Large intestine (tissue), 3 donors: ENCODE measurements at regions not wholly inside any gene's neighbourhood (a gene's known extent, or its start where the extent isn't known, plus 50 kb on each side); places are given as distances from the start of the nearest gene placed in this dataset.
"Not testable (repeated sequence)": the region's sequence is repeated elsewhere in the genome, so short reads cannot be mapped to it uniquely, and the experiment has no call there.

Experiments used
- DNase-seq, 2 donors: peaks; one replicate each; pipeline versions ENCODE4 v3.0.0 to v3.0.0-alpha.2; 2013
- H3K27ac ChIP-seq: one replicate; pipeline ENCODE4 v1.5.1; 2013; ENCODE audit warnings: low read length
- H3K27me3 ChIP-seq: 2 replicates; pipeline ENCODE4 v1.6.1; 2013; ENCODE audit warnings: low read length; ENCODE audit not compliant: control insufficient read depth, insufficient read depth
- H3K36me3 ChIP-seq: 2 replicates; pipeline ENCODE4 v1.6.1; 2013; ENCODE audit warnings: low read length; ENCODE audit not compliant: control insufficient read depth, insufficient read depth
- H3K4me1 ChIP-seq: one replicate; pipeline ENCODE4 v1.6.1; 2013; ENCODE audit warnings: low read length; ENCODE audit not compliant: control insufficient read depth, insufficient read depth
- H3K4me3 ChIP-seq: one replicate; pipeline ENCODE4 v1.5.1; 2013; ENCODE audit warnings: low read length
- H3K9me3 ChIP-seq: one replicate; pipeline ENCODE4 v1.6.1; 2013; ENCODE audit warnings: mild to moderate bottlenecking, low read depth, low read length, moderate library complexity; ENCODE audit not compliant: control insufficient read depth
- WGBS: methylation state at CpG from one replicate; pipeline ENCODE4 v1.1.5; 2013; ENCODE audit warnings: low lambda C conversion rate; ENCODE audit not compliant: insufficient coverage; 5-methylcytosine and 5-hydroxymethylcytosine counted together

- Histone ChIP-seq H3K27me3 (no peaks in the 10 kb centered on the region), H3K27ac (no peak overlapping the region), H3K9me3 (no peaks in the 10 kb centered on the region), H3K4me1 (no peaks in the 10 kb centered on the region), H3K4me3 (no peak overlapping the region), H3K36me3 (no peaks in the 10 kb centered on the region)
- no CpG with 5 or more reads among the region's 2 CpGs for WGBS
- DNase-seq: no peak
Observed at GRCh38 chrX:138240266-138240665, 471.3 kb downstream of the FGF13 start.

DNA sequence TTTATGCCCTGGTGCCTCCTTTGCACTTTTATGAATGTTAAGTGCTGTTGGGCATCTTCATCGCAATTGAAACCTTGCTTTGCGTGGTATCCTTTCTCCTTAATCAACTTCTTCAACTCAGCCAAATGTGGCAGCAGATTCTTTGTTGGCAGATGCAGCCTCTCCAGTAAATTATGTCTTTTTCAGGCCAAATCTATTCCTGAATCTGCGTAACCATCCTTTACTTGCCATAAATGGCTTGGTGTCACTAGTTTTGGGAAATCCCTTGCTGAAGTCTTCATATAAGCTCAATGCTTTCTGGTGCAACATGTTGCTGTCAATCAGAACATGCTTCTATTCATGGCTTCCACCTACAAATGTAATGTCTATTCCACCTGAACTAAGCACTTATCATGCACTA lies 457.5 kb downstream of the FGF13 start:
- no peaks in the 10 kb centered on the region for H3K9me3 ChIP-seq
- no peaks in the 10 kb centered on the region for H3K27me3 ChIP-seq
- H3K27ac ChIP-seq: no peak overlapping the region
- no peak for DNase-seq
- no peaks in the 10 kb centered on the region for H3K4me1 ChIP-seq
- no CpG with 5 or more reads among the region's 3 CpGs for WGBS
- no peak overlapping the region for H3K4me3 ChIP-seq
- H3K36me3 ChIP-seq: no peaks in the 10 kb centered on the region

DNA sequence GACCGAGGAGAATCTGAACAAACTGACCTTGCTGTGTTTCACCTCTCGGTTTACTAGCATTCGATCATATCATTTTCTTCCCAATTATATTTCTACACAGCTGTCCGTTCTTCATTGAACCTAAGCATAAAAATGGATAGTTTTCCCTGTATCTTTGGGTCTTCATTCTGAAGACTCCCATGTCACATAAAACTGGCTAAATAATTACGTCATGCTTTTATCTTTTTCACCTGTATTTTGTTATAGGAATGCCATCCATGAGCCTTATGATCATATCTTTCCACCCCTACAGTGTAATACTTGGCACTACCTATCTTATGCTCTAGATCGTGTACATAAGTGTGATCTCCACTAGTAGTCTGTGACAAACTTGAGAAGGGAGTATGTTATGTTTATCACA lies 456.1 kb downstream of the FGF13 start:
- WGBS: no CpG with 5 or more reads among the region's 6 CpGs
- DNase-seq: no peak

DNA sequence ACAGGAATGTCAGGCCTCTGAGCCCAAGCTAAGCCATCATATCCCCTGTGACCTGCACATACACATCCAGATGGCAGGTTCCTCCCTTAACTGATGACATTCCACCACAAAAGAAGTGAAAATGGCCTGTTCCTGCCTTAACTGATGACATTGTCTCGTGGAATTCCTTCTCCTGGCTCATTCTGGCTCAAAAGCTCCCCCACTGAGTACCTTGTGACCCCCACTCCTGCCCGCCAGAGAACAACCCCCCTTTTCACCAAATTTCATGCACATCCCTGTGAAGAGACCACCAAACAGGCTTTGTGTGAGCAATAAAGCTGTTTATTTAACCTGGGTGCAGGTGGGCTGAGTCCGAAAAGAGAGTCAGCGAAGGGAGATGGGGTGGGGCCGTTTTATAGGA lies 447.4 kb downstream of the FGF13 start:
- not testable (repeated sequence) for H3K27me3 ChIP-seq, H3K27ac ChIP-seq, H3K4me3 ChIP-seq, H3K9me3 ChIP-seq, H3K36me3 ChIP-seq, DNase-seq, H3K4me1 ChIP-seq
- no CpG with 5 or more reads among the region's 5 CpGs for WGBS

More for the DNA sequence above, 456.1 kb downstream of the FGF13 start:
- Histone ChIP-seq H3K9me3 (no peaks in the 10 kb centered on the region), H3K4me1 (no peaks in the 10 kb centered on the region), H3K4me3 (no peak overlapping the region), H3K27me3 (no peaks in the 10 kb centered on the region), H3K36me3 (no peaks in the 10 kb centered on the region), H3K27ac (no peak overlapping the region)

- no CpG with 5 or more reads among the region's 1 CpG for WGBS
- Histone ChIP-seq H3K4me3 (no peak overlapping the region), H3K9me3 (no peaks in the 10 kb centered on the region), H3K27ac (no peak overlapping the region), H3K36me3 (no peaks in the 10 kb centered on the region), H3K27me3 (no peaks in the 10 kb centered on the region), H3K4me1 (no peaks in the 10 kb centered on the region)
- no peak for DNase-seq
Observed at GRCh38 chrX:138270931-138271330, 440.6 kb downstream of the FGF13 start.

DNA sequence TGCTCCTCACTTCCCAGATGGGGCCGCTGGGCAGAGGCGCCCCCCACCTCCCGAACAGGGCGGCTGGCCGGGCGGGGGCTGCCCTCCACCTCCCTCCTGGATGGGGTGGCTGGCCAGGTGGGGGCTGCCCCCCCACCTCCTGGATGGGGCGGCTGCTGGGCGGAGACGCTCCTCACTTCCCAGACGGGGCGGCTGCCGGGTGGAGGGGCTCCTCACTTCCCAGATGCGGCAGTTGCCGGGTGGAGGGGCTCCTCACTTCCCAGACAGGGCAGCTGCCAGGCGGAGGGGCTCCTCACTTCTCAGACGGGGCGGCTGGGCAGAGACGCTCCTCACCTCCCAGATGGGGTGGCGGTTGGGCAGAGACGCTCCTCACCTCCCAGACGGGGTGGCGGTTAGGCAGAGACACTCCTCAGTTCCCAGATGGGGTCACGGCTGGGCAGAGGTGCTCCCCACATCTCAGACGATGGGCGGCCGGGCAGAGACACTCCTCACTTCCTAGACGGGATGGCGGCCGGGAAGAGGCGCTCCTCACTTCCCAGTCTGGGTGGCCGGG lies 428.8 kb downstream of the FGF13 start:
- H3K9me3 ChIP-seq, H3K4me1 ChIP-seq, DNase-seq, H3K27ac ChIP-seq, H3K4me3 ChIP-seq, H3K27me3 ChIP-seq, H3K36me3 ChIP-seq: not testable (repeated sequence)
- WGBS: no CpG with 5 or more reads among the region's 31 CpGs

DNA sequence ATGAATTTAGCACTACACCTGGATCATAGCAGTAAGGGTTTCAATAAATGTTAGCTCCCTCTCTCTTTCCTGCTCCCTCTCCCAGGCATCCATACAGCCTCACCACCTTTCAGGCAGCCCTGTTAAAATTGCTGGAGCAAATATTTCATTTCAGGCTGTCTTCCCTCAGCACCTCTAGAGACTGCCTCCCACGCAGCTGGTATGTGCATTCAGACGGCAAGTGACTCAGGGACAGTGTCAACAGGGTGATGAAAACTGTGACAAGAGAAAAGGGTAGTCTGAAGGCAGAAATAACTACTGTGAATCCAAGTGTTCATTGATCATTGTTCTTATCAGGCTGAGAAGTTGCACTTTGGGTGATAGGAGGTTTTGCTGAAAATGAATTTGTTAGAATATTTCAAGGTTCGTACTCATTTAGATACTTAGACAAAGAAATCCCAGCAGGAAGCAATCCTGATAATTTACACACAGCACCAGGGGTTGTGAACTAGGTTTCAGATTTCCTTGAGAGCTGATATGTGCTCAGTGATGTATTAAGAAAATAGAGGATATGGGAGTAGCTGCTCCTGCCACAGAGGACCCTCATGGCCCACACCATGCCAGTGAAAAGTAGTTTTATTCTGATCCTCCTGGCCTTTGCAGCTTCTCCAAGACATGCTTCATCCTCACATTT lies 424.2 kb downstream of the FGF13 start:
- Histone ChIP-seq H3K4me3 (no peak overlapping the region), H3K27ac (no peak overlapping the region), H3K4me1 (no peaks in the 10 kb centered on the region), H3K9me3 (peaks cover 9% of the 10 kb centered on the region), H3K27me3 (no peaks in the 10 kb centered on the region), H3K36me3 (no peaks in the 10 kb centered on the region)
- no peak for DNase-seq
- WGBS: no CpG with 5 or more reads among the region's 3 CpGs

DNA sequence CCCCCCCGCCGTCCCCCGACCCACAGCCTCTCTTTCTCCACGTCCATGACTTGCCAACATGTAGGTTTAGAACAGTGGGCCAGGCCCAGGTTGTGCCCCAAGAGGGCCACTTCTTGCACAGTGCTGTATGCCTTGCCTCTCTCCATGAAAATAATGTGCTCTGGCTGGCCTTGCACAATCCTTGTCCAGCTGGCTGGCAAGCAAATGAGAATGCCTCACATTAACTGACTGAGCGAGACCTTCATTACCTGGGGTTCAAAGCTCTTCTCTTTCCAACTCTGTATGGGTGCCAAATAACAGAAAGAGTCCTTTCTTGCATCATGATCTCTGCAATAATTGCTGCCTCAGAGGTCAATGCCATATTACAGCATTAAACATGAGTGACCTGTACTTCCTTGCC lies 416.6 kb downstream of the FGF13 start:
- Histone ChIP-seq H3K27ac (no peak overlapping the region), H3K4me1 (no peaks in the 10 kb centered on the region), H3K36me3 (no peaks in the 10 kb centered on the region), H3K9me3 (no peaks in the 10 kb centered on the region), H3K4me3 (no peak overlapping the region), H3K27me3 (no peaks in the 10 kb centered on the region)
- no peak for DNase-seq
- no CpG with 5 or more reads among the region's 5 CpGs for WGBS

DNA sequence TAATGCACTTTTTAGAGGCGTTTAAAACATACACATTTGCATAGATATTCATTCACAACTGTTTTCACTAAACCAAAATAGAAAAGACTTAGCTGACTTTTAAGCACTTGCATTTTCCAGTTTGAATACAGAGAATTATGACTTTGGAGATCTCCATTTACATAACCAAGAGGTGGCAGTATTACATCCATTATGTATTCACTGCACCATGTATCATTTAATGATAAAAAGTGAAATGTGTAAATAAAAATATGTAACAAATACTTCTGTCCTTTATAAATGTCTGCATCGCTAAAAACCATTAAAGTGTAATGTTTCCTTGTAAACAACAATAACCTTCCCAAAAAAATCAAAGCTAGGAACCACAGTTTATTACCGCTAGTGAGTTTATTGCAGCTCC lies 413.2 kb downstream of the FGF13 start:
- DNase-seq: no peak
- no peaks in the 10 kb centered on the region for H3K4me1 ChIP-seq
- no peaks in the 10 kb centered on the region for H3K27me3 ChIP-seq
- H3K9me3 ChIP-seq: no peaks in the 10 kb centered on the region
- H3K36me3 ChIP-seq: no peaks in the 10 kb centered on the region
- no peak overlapping the region for H3K27ac ChIP-seq
- no CpG with 5 or more reads among the region's 3 CpGs for WGBS
- H3K4me3 ChIP-seq: no peak overlapping the region

- Histone ChIP-seq H3K36me3 (no peaks in the 10 kb centered on the region), H3K27ac (no peak overlapping the region), H3K9me3 (no peaks in the 10 kb centered on the region), H3K4me1 (no peaks in the 10 kb centered on the region), H3K27me3 (no peaks in the 10 kb centered on the region), H3K4me3 (no peak overlapping the region)
- no peak for DNase-seq
Observed at GRCh38 chrX:138345801-138346200, 365.7 kb downstream of the FGF13 start.

DNA sequence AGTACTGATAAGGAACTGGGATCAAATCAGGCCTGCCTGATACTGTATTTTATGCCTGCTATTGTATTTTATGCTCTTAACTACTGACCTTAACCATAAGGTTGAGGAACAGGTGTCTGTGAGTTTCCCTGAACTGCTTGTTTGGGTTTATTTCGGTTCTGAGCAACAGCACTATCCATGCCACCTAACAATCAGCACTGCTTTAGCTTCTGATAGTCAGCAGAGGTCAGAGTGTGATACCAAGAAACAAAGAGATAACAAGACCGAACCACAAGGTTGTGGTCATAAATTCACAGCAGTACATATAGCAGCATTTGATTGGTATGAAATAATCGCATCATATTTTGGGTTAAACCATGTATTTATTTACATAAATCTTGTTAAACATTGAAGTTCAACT lies 362.2 kb downstream of the FGF13 start:
- no peak for DNase-seq
- WGBS: no CpG with 5 or more reads among the region's 3 CpGs
- no peak overlapping the region for H3K27ac ChIP-seq
- H3K36me3 ChIP-seq: no peaks in the 10 kb centered on the region
- no peaks in the 10 kb centered on the region for H3K27me3 ChIP-seq
- H3K9me3 ChIP-seq: no peaks in the 10 kb centered on the region
- no peak overlapping the region for H3K4me3 ChIP-seq
- H3K4me1 ChIP-seq: no peaks in the 10 kb centered on the region
